ENCODE measurements at regions not wholly inside any gene's neighbourhood (a gene's known extent, or its start where the extent isn't known, plus 50 kb on each side); places are given as distances from the start of the nearest gene placed in this dataset.
A peak's percentile ranks its signal among the peaks of the same experiment; 100 is the strongest.

- no peak for TF ChIP-seq CTCF (IDR thresholded peaks at IDR 0.05; ENCODE audit: low read depth, low read length, missing control alignments)
- H3K4me3 ChIP-seq (ENCODE audit: low read depth, low read length), result no peak overlapping the region
- no peak for DNase-seq (ENCODE audit: low read depth)
Observed at GRCh38 chr1:173117761-173118160, 67.0 kb upstream of the TNFSF18 start.

GRCh38 chr1:173117108-173117633 lies 66.4 kb upstream of the TNFSF18 start:
- H3K4me3 ChIP-seq (ENCODE audit: low read depth, low read length), result no peak overlapping the region
- TF ChIP-seq CTCF (IDR thresholded peaks at IDR 0.05; ENCODE audit: low read depth, low read length, missing control alignments), result no peak
- no peak for DNase-seq (ENCODE audit: low read depth)

- no peak for TF ChIP-seq CTCF (IDR thresholded peaks at IDR 0.05; ENCODE audit: low read depth, low read length, missing control alignments)
- no peak overlapping the region for H3K4me3 ChIP-seq (ENCODE audit: low read depth, low read length)
- no peak for DNase-seq (ENCODE audit: low read depth)
Observed at GRCh38 chr1:173114346-173114745, 63.6 kb upstream of the TNFSF18 start.

- no peak overlapping the region for H3K4me3 ChIP-seq (ENCODE audit: low read depth, low read length)
- no peak for TF ChIP-seq CTCF (IDR thresholded peaks at IDR 0.05; ENCODE audit: low read depth, low read length, missing control alignments)
- DNase-seq (ENCODE audit: low read depth), result no peak
Observed at GRCh38 chr1:173113015-173113741, 62.4 kb upstream of the TNFSF18 start.

GRCh38 chr1:173112129-173112528 lies 61.4 kb upstream of the TNFSF18 start:
- no peak for TF ChIP-seq CTCF (IDR thresholded peaks at IDR 0.05; ENCODE audit: low read depth, low read length, missing control alignments)
- H3K4me3 ChIP-seq (ENCODE audit: low read depth, low read length), result no peak overlapping the region
- peak; percentile 76 for DNase-seq (ENCODE audit: low read depth)

GRCh38 chr1:173107696-173108095 lies 57.0 kb upstream of the TNFSF18 start:
- no peak for DNase-seq (ENCODE audit: low read depth)
- H3K4me3 ChIP-seq (ENCODE audit: low read depth, low read length), result no peak overlapping the region
- TF ChIP-seq CTCF (IDR thresholded peaks at IDR 0.05; ENCODE audit: low read depth, low read length, missing control alignments), result no peak

GRCh38 chr1:173103006-173103405 lies 52.3 kb upstream of the TNFSF18 start:
- no peak for TF ChIP-seq CTCF (IDR thresholded peaks at IDR 0.05; ENCODE audit: low read depth, low read length, missing control alignments)
- DNase-seq (ENCODE audit: low read depth), result no peak
- H3K4me3 ChIP-seq (ENCODE audit: low read depth, low read length), result no peak overlapping the region

Data from GM12864 (cell line).